Prostate gland (tissue), 2 donors: ENCODE measurements at regions not wholly inside any gene's neighbourhood (a gene's known extent, or its start where the extent isn't known, plus 50 kb on each side); places are given as distances from the start of the nearest gene placed in this dataset.

Source experiments
- DNase-seq: peaks from one replicate; pipeline ENCODE4 v3.0.0-alpha.2; 2019; ENCODE audit warnings: low spot score
- H3K27ac ChIP-seq, 2 donors: fragments of 200-600 bp; sonication (generic); 2 replicates each; pipeline ENCODE4 v1.5.1; 2017 to 2019
- H3K27me3 ChIP-seq: fragments of 200-600 bp; sonication (generic); replicated peaks from 2 replicates; pipeline ENCODE4 v1.5.1; 2019; ENCODE audit not compliant: insufficient read depth
- H3K36me3 ChIP-seq, 2 donors: fragments of 200-600 bp; sonication (generic); 1 replicate in 1 of 2; 2 replicates in 1 of 2; pipeline versions ENCODE4 v1.5.1 to v1.8.1; 2017 to 2019
- H3K4me1 ChIP-seq: fragments of 200-600 bp; sonication (generic); replicated peaks from 2 replicates; pipeline ENCODE4 v1.5.1; 2019
- H3K4me3 ChIP-seq, 2 donors: fragments of 200-600 bp; sonication (generic); 2 replicates each; pipeline ENCODE4 v1.5.1; 2017 to 2019
- H3K9me3 ChIP-seq: fragments of 200-600 bp; sonication (generic); 2 replicates; pipeline ENCODE4 v1.5.1; 2017
- CTCF ChIP-seq, 4 experiments: fragments of 200-600 bp in 2 of 4; fragments of 450-650 bp in 2 of 4; sonication (generic) in 2 of 4; IDR thresholded peaks; 1 replicate in 3 of 4; 2 replicates in 1 of 4; pipeline ENCODE4 v1.5.1; 2016 to 2019; ENCODE audit warnings: antibody characterized with exemption in 4 of 4, mild to moderate bottlenecking in 2 of 4, moderate library complexity in 2 of 4
- POLR2A ChIP-seq: fragments of 450-650 bp; IDR thresholded peaks from one replicate; pipeline ENCODE4 v1.6.1; 2016; ENCODE audit warnings: antibody characterized with exemption, mild to moderate bottlenecking
- POLR2AphosphoS5 ChIP-seq: sonication (generic); formaldehyde crosslinking; IDR thresholded peaks from one replicate; pipeline ENCODE4 v1.6.1; 2017; ENCODE audit warnings: antibody characterized with exemption
- WGBS: methylation state at CpG from one replicate; pipeline ENCODE4 v1.1.5; 2018; 5-methylcytosine and 5-hydroxymethylcytosine counted together
- intact Hi-C: fragments of 100-400 bp; cut with DNase I; formaldehyde crosslinking; loops from one replicate; pipeline ENCODE4 v1.14.2; 2022

DNA sequence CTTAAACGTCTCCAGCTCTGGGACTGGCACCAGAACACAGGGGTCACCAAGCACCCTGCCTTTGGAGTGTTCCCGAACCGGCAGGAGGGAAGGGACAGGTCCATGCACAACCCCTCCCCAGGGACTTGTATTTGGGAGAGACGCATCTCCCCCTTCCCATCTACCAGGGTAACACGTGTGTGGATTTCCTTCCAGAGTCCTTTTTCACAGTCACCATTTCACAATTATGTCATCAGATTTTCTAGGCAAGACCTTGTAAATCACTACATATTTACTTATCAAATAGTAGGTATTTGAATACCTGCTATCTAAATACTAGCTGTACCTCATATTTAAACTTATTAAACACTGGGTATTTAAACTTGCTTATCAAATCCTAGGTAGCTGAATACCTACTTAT, 57.4 kb upstream of the AJAP1 start:
- DNase-seq = no peak
- H3K27me3 ChIP-seq = peaks cover 5% of the 10 kb centered on the region
- no peaks in the 10 kb centered on the region for H3K9me3 ChIP-seq
- intact Hi-C loops = no loop called here
- 22% methylated on average over 5 of the region's 5 CpGs for WGBS
- no peak overlapping the region for H3K27ac ChIP-seq
- H3K36me3 ChIP-seq = no peaks in the 10 kb centered on the region
- TF ChIP-seq CTCF (IDR thresholded peaks at IDR 0.05) = no peak
- TF ChIP-seq POLR2A = no peak
- peak; percentile 69 for TF ChIP-seq POLR2AphosphoS5
- H3K4me3 ChIP-seq = no peak overlapping the region
- H3K4me1 ChIP-seq = no peaks in the 10 kb centered on the region

GRCh38 chr1:4598561-4598960, 55.8 kb upstream of the AJAP1 start:
- no peak overlapping the region for H3K4me3 ChIP-seq
- no peak for DNase-seq
- intact Hi-C loops = no loop called here
- WGBS = 78% methylated on average over 6 of the region's 6 CpGs
- no peak overlapping the region for H3K27ac ChIP-seq
- TF ChIP-seq POLR2AphosphoS5 (no peak), POLR2A (no peak), CTCF (IDR thresholded peaks at IDR 0.05) (no peak)
- H3K9me3 ChIP-seq = no peaks in the 10 kb centered on the region
- peaks cover under 1% of the 10 kb centered on the region for H3K4me1 ChIP-seq
- no peaks in the 10 kb centered on the region for H3K36me3 ChIP-seq
- H3K27me3 ChIP-seq = no peaks in the 10 kb centered on the region

DNA sequence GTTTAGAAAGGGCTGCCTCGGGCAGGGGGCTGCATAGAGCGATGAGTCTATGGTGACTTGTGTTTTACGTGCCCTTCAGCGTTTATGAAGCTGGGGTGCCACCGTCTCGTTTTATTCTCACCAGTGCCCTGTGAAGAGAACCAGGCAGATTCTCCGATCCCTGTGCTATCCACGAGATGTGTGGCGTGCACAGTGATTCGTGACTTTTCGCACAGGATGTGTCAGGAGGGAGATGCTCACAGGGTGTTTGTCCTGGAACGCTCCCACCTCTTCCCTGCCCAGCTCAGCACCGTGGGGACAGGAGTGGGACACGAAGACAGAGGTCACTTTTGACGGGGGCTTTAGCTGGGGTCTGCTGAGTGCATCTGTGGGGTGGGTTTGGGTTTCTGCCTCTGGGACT, 54.9 kb upstream of the AJAP1 start:
- Histone ChIP-seq H3K4me3 (no peak overlapping the region), H3K27ac (no peak overlapping the region), H3K27me3 (no peaks in the 10 kb centered on the region), H3K36me3 (no peaks in the 10 kb centered on the region), H3K4me1 (peaks cover 4% of the 10 kb centered on the region), H3K9me3 (no peaks in the 10 kb centered on the region)
- intact Hi-C loops = no loop called here
- DNase-seq = no peak
- TF ChIP-seq POLR2AphosphoS5 = no peak
- TF ChIP-seq POLR2A = no peak
- TF ChIP-seq CTCF (IDR thresholded peaks at IDR 0.05) = no peak
- 88% methylated on average over 15 of the region's 15 CpGs for WGBS

GRCh38 chr1:4599951-4600481, 54.4 kb upstream of the AJAP1 start:
- Histone ChIP-seq H3K9me3 (no peaks in the 10 kb centered on the region), H3K4me1 (peaks cover 4% of the 10 kb centered on the region), H3K4me3 (no peak overlapping the region), H3K36me3 (no peaks in the 10 kb centered on the region), H3K27ac (no peak overlapping the region), H3K27me3 (no peaks in the 10 kb centered on the region)
- WGBS = 90% methylated on average over 23 of the region's 27 CpGs
- TF ChIP-seq POLR2AphosphoS5 = no peak
- no peak for TF ChIP-seq POLR2A
- TF ChIP-seq CTCF (IDR thresholded peaks at IDR 0.05) = no peak
- no peak for DNase-seq
- intact Hi-C loops = no loop called here

DNA sequence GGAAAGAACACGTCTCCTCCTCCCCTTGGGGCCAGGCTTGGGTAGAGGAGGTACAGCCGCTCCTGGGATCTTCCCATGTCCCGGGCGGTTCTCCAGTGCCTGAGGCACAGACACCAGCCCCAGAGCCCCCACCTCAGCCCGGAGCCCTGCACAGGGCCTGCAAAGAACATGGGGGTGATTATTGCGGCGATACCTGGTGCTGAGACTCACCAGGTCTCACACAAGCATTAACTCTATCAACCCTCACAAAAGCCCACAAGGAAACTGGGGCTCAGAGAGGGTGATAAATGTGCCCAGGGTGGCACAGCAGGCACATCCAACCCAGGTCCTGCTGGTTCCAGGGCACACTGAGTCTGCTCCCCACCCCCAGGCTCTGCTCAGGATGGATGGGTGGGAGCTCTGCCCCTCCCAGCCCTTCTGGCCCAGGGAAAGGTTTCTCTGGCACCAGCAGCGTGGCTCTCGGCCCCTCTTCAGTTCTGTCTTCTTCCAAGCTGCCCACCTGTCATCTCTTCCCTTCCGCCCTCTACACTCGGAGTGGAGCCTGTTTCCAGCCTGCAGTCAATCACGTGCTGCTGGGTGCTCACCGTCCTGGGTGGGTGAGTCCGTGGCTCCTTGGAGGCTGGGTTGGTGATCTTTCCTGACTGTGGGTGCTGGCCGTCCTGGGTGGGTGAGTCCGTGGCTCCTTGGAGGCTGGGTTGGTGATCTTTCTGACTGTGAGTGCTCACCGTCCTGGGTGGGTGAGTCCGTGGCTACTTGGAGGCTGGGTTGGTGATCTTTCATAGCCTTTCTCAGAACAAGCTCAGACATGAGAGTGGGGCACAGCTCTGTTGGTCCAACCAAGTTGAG, 53.6 kb upstream of the AJAP1 start:
- Histone ChIP-seq H3K9me3 (no peaks in the 10 kb centered on the region), H3K27ac (no peak overlapping the region), H3K27me3 (no peaks in the 10 kb centered on the region), H3K4me1 (peaks cover 4% of the 10 kb centered on the region), H3K4me3 (no peak overlapping the region), H3K36me3 (no peaks in the 10 kb centered on the region)
- WGBS = 90% methylated on average over 18 of the region's 18 CpGs
- no peak for DNase-seq
- TF ChIP-seq POLR2A (no peak), CTCF (IDR thresholded peaks at IDR 0.05) (no peak), POLR2AphosphoS5 (no peak)
- intact Hi-C loops = no loop called here
